ENCODE measurements at regions not wholly inside any gene's neighbourhood (a gene's known extent, or its start where the extent isn't known, plus 50 kb on each side); places are given as distances from the start of the nearest gene placed in this dataset.

- Mint-ChIP-seq H3K36me3 (ENCODE audit: unreplicated experiment) (no peaks in the 10 kb centered on the region), H3K4me3 (ENCODE audit: unreplicated experiment) (no peak overlapping the region), H3K4me1 (ENCODE audit: unreplicated experiment) (no peaks in the 10 kb centered on the region), H3K27me3 (ENCODE audit: unreplicated experiment) (no peaks in the 10 kb centered on the region), H3K9me3 (ENCODE audit: unreplicated experiment) (no peaks in the 10 kb centered on the region), H3K27ac (ENCODE audit: unreplicated experiment) (no peak overlapping the region)
- DNase-seq (ENCODE audit: extremely low spot score, unreplicated experiment): no peak
- no peak for TF ChIP-seq CTCF (IDR thresholded peaks at IDR 0.05)
Measured at GRCh38 chr4:131367441-131367840, 1781.7 kb upstream of the PCDH10 start.

GRCh38 chr4:131370846-131371245 is 1778.2 kb upstream of the PCDH10 start:
- no peaks in the 10 kb centered on the region for H3K27me3 Mint-ChIP-seq (ENCODE audit: unreplicated experiment)
- H3K9me3 Mint-ChIP-seq (ENCODE audit: unreplicated experiment): no peaks in the 10 kb centered on the region
- no peaks in the 10 kb centered on the region for H3K4me1 Mint-ChIP-seq (ENCODE audit: unreplicated experiment)
- DNase-seq (ENCODE audit: extremely low spot score, unreplicated experiment): no peak
- TF ChIP-seq CTCF (IDR thresholded peaks at IDR 0.05): no peak
- no peak overlapping the region for H3K27ac Mint-ChIP-seq (ENCODE audit: unreplicated experiment)
- H3K36me3 Mint-ChIP-seq (ENCODE audit: unreplicated experiment): no peaks in the 10 kb centered on the region
- H3K4me3 Mint-ChIP-seq (ENCODE audit: unreplicated experiment): no peak overlapping the region

GRCh38 chr4:131381055-131381454 is 1768.0 kb upstream of the PCDH10 start:
- Mint-ChIP-seq H3K27me3 (ENCODE audit: unreplicated experiment) (no peaks in the 10 kb centered on the region), H3K4me1 (ENCODE audit: unreplicated experiment) (no peaks in the 10 kb centered on the region)

GRCh38 chr4:131382839-131383238 is 1766.3 kb upstream of the PCDH10 start:
- TF ChIP-seq CTCF (IDR thresholded peaks at IDR 0.05): no peak
- Mint-ChIP-seq H3K9me3 (ENCODE audit: unreplicated experiment) (peaks cover 15% of the 10 kb centered on the region), H3K4me1 (ENCODE audit: unreplicated experiment) (no peaks in the 10 kb centered on the region), H3K27me3 (ENCODE audit: unreplicated experiment) (no peaks in the 10 kb centered on the region), H3K27ac (ENCODE audit: unreplicated experiment) (no peak overlapping the region), H3K4me3 (ENCODE audit: unreplicated experiment) (no peak overlapping the region), H3K36me3 (ENCODE audit: unreplicated experiment) (no peaks in the 10 kb centered on the region)
- no peak for DNase-seq (ENCODE audit: extremely low spot score, unreplicated experiment)

More at GRCh38 chr4:131381055-131381454, 1768.0 kb upstream of the PCDH10 start:
- Mint-ChIP-seq H3K27ac (ENCODE audit: unreplicated experiment) (no peak overlapping the region), H3K4me3 (ENCODE audit: unreplicated experiment) (no peak overlapping the region), H3K9me3 (ENCODE audit: unreplicated experiment) (peaks cover 8% of the 10 kb centered on the region), H3K36me3 (ENCODE audit: unreplicated experiment) (no peaks in the 10 kb centered on the region)
- TF ChIP-seq CTCF (IDR thresholded peaks at IDR 0.05): no peak
- DNase-seq (ENCODE audit: extremely low spot score, unreplicated experiment): no peak

- Mint-ChIP-seq H3K4me3 (ENCODE audit: unreplicated experiment) (no peak overlapping the region), H3K4me1 (ENCODE audit: unreplicated experiment) (no peaks in the 10 kb centered on the region), H3K27ac (ENCODE audit: unreplicated experiment) (no peak overlapping the region), H3K9me3 (ENCODE audit: unreplicated experiment) (peaks cover 15% of the 10 kb centered on the region), H3K36me3 (ENCODE audit: unreplicated experiment) (no peaks in the 10 kb centered on the region), H3K27me3 (ENCODE audit: unreplicated experiment) (no peaks in the 10 kb centered on the region)
- DNase-seq (ENCODE audit: extremely low spot score, unreplicated experiment): no peak
- no peak for TF ChIP-seq CTCF (IDR thresholded peaks at IDR 0.05)
Measured at GRCh38 chr4:131388277-131388676, 1760.8 kb upstream of the PCDH10 start.
